ENCODE measurements at regions not wholly inside any gene's neighbourhood (a gene's known extent, or its start where the extent isn't known, plus 50 kb on each side); places are given as distances from the start of the nearest gene placed in this dataset.
A peak's percentile ranks its signal among the peaks of the same experiment; 100 is the strongest.
"Not testable (repeated sequence)": the region's sequence is repeated elsewhere in the genome, so short reads cannot be mapped to it uniquely, and the experiment has no call there.

DNA sequence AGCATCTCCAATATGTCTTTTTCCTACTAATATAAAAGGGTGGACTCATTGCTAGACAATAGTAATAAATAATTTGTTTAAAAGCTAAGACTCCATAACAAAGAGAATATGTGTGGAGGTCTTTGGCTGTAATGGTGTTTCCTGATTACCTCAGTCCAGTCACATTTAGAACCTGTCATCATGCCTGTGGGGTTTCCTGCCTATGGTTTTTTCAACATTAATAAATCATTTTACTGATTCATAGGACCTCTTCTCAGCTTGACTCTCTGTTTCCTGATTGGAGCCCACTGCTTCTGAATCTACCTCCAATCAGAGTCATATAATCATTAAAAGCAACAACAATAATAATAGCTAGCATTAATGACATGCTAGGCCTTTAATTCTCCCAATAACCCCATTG lies 52.4 kb upstream of the GNAI1 start:
- no peak for DNase-seq (ENCODE audit: low spot score)

DNA sequence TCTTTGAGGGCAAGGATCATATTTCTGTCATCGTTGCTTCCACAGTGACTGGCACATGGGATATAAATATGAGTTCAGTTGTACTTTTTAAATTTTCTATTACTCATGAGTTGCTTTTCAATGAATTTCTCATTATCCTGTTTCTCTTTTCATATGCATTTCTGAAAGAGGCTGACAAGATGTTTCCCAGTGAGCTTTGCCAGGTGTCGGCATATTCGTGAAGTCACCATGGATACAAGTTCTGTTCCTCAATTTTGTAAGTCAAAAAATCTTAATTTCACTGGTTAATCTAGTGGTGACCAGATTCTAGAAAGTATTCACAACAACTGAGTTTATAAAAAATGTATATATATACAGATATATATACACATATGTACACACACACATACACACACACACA lies 55.7 kb upstream of the GNAI1 start:
- DNase-seq (ENCODE audit: low spot score): no peak

DNA sequence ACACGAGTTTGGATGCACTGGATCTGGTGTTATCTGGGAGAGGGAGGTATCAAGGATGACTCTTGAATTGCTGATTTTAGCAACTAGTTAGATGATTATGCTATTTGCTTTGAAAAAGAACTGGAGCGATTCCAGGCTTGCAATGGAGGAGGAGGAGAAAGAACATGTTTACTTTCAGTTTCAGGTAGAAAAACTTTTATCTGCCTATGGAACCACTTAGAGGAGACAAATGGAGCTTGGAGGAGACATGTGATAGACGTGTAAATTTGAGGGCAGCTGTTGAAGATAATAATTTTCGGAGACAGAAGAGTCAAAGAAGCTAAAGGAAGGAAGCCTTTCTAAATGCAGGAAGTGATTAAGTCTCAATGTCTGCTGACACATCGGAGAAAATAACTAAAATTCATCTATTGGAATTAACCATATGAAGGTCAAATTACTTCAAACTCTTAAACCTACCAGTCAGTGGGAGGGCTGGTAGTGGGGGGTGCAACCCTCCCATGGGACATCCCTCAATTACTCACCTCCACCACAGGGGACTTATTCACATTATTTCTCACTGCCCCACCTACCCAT lies 56.4 kb upstream of the GNAI1 start:
- no peak for DNase-seq (ENCODE audit: low spot score)

DNA sequence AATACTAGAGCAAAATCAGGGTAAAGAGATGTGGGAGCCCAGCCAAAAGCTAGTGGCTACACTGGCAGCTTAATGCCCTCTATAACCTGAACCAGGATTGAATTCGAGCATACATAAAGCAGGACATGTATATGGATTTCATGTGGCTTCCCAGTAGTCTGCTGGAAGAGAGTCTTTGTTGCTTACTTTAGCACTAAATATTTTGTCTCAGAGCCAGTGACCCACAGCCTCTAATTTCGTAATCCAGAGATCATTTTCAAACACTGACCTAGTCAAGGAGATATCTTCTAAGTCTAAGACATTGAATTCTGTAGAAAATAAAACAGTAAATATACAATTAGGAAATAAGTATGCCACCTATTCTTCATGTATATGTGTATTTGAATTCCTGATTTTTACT lies 64.2 kb upstream of the GNAI1 start:
- no peak for DNase-seq (ENCODE audit: low spot score)

DNA sequence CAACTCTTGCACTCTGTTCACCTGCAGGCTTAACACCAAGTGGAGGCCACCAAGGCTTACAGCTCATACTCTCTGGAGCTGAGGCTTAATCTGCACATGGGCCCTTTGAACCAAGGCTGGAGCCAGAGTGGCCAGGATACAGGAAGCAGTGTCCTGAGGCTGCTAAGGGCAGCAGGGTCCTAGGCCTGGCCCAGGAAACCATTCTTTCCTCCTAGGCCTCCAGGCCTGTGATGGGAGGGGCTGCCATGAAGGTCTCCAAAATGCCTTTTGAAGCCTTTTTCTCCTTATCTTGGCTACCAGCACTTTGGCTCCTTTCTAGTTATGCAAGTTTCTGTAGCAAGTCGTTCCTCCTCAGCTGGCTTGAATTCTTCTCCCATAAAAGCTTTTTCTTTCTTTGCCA lies 68.0 kb upstream of the GNAI1 start:
- no peak for DNase-seq (ENCODE audit: low spot score)

DNA sequence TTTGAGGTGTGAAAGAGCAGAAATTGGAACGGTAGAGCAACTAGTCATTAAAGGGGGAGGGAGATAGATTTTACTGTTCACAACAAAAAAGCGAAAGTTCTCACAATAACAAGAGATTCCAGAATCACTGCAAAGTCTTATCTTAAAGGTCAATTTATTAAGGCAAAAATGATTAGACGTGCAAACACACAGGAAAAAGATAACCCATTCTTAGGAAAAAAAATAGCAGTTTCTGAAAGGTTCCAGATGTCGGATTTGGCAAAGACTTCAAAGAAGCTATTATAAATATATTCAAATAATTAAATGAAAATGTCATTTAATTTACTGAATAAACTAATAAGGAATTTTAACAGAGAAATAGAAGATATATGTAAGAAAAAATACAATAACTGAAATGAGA lies 70.8 kb upstream of the GNAI1 start:
- DNase-seq (ENCODE audit: low spot score): no peak

DNA sequence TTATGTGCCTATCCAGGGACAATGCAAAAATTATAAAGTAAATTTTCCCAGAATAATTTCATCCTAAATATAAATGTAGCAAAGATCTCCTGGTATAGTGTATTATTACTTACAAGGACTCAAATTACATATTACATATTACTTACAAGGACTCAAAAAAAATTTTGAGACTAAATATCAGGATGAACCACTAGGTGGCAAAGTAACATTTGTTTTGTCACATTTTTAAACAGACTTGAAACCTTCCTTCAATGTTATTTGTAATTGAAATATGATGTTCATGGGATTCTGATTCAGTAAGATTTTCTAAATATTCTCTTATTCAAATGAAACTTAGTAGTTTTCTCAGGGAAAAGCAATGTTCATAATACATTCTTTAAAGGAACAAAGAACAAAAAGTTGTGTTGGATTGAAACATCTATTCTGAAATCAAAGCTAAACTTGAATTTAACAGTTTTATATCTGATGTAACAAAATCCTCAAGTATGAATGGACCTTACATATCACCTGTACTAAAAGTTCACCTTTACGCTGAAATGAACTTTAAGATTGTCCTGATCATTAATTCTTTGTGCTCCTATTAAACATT lies 74.3 kb upstream of the GNAI1 start:
- peak; percentile 15 for DNase-seq (ENCODE audit: low spot score)

DNA sequence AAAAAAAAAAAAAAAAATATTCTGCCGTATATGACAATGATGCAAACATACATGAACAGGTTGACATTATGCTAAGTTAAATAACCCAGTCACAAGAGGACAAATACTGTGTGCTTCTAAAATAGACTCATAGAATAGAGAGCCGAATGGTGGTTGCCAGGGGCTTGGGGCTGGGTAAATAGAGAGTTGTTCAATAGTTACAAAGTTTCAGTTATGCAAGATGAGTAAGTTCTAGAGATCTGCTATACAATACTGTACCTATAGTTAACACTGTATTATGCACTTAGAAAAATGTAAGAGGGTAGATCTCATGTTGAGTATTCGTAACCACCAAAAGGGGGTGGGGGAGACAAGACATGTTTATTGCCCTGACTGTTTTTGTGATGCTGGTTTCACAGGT lies 77.1 kb upstream of the GNAI1 start:
- no peak for DNase-seq (ENCODE audit: low spot score)

DNA sequence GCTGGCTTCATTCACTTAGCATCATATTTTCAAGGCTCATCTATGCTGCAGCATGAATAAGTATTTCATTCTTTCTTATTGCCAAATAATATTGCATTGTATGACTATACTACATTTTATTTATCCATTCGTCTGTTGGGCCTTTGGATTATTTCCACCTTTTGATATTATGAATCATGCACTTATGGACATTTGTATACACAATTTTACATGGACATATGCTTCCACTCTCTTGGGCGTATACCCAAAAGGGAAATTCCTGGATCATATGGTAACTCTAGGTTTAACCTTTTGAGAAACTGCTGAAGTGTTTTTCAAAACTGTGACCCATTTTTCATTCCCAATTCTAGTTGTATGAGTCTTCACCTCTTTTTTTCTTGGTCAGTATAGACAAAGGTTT lies 80.3 kb upstream of the GNAI1 start:
- no peak for DNase-seq (ENCODE audit: low spot score)

DNA sequence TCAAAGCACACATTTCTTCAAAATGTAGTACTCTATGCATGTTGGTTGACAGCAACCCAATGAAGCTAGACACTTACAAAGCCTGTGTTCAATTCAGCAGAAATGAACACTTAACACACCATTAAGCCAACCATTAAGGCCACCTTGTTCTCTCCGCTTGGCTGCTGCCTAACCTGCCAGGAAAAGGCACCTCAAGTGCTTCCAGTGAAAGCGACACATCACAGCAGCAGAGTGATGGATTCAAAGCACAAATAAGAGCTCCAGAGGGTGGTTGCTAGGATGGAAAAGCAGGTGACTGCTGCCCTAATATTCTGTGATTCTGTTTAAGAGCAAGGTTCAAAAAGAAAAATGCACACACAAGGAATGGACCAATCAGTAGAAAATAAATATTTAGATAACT lies 81.5 kb upstream of the GNAI1 start:
- DNase-seq (ENCODE audit: low spot score): no peak

DNA sequence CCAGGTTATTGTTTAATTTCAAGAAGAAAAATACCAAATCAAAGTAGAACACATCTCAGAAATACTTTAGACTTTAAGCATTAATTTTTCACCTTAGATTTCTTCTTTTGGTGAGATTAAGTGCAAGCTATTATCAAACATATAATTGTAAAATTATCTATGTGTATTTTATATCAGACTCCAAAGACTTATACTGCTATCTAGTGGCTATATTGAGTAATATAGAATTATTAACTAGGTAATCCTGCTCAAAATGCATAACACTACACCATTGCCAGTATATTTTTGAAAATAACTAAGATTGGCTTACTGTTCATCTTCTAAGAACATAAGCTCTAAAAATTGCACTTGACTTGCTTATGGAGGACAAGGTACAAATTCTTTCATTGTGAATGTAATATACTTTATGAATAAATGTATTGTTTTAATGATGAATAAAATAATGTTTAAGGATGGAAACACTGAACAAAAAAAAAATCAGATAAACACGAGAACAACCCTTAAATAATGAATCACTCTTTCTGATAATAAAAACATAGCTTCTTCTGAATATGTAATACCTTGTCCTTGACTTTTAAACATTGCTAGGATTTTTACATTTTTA lies 86.7 kb upstream of the GNAI1 start:
- DNase-seq (ENCODE audit: low spot score): no peak

DNA sequence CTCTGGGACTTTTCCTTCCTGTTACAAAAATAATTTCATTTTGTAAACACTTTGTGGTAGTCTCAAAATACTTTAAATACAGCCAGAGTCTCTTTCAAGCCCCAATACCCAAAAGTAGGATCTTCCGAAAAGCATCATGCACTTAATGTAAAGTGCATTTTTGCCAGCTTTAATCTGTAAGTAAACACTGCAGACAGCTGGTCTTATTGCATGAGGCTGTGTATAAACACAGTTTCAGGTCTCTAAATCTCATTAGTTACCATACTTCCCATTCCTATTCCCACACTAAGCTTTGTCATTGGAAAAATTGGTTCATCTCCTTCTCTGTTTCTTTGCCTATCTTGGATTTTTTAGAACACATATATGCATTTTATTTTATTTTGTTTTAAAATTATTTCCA lies 87.6 kb upstream of the GNAI1 start:
- no peak for DNase-seq (ENCODE audit: low spot score)

DNA sequence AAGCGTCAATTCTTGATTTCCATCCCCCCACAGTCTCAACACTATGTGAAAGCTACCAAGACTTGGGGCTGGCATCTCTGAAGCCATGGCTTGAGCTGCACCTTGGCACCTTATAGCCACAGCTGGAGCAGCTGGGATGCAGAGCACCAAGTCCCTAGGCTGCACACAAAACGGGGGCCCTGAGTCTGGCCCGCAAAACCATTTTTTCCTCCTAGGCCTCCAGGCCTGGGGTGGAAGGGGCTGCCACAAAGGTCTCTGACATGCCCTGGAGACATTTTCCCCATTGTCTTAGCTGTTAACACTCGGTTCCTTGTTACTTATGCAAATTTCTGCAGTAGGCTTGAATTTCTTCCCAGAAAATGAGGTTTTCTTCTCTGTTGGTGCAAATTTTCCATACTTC lies 89.8 kb upstream of the GNAI1 start:
- no peak for DNase-seq (ENCODE audit: low spot score)

DNA sequence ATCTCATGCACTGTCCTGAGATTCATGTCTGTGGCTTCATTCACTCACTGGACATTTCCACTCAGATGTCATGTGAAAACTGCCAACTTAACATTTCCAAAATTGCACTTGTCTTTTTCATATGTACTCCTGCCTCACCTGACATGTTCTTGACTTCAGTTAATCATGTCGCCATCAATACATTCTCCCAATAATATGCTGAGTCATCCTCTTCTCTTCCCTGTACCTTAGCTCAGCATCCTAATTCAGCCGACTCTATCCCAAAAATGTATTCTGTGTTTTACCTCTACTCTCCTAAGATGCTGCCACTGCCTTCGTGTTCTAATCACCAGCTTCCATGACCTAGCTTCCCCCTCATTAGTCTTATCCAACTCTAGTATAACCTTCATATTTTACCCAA lies 93.9 kb upstream of the GNAI1 start:
- DNase-seq (ENCODE audit: low spot score): no peak

DNA sequence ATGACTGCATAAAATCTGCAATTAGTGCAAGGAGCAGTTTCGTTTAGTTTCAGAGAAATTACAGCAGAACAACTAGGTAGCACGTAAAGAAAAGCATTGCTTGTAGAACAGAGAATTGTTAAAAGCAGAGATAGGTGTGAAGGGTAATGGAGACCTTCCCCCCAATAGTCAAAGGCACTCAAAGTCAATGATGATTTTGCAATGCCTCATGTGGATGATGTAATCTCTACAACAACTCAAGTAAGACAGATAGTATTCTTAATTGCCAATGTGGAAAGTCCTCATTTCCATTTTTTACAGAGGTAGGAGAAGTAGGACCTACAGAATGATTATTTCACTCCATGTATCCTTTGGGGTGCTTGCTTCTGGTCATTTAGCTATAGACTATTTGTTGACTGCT lies 94.3 kb upstream of the GNAI1 start:
- DNase-seq (ENCODE audit: low spot score): no peak

DNA sequence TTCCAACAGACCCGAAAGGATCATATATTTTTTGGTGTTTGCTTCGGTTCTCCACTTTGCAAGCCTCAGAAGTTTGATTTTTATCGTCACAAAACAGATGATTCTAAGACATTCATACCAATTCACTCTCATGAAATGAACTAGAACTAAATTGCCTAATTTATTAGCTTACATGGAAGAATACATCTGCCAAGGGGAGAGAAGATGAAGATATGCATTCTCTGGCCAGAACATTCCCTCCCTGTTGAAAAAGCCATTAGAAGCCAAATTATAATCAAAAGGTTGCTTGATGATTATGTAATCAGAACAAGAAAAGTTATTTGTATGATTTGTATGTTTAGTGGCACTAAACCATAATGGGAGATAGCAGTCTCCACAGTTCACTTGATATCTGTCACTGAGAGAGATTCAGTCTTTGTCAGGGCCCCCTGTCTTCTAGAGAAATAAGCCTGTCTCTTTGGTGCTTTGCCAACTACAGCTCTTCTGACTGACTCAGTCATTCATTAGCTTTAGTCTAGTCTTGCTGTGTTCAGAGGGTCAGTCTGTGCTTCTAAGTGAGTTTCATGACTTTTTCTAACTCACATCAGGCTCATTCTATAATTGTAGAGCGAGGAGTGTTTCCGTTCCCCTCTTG lies 95.3 kb upstream of the GNAI1 start:
- no peak for DNase-seq (ENCODE audit: low spot score)

DNA sequence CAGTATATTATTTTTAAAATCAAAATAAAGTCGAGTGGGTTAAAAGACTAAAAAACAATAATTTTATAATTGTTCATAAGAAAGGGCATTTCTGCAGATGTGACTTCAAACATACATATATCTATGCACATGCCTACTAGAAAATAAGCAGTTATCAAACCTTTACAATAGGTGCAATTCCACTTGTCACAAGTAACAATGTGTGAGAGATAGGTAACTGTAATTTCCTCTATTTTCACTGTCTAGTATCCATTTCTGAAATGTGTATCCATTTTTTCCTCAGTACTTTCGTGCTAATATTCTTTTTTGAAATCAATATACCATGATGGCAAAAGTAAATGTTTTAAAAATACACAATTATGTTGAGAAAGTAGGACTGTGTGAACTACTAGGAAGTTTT lies 96.9 kb upstream of the GNAI1 start:
- no peak for DNase-seq (ENCODE audit: low spot score)

DNA sequence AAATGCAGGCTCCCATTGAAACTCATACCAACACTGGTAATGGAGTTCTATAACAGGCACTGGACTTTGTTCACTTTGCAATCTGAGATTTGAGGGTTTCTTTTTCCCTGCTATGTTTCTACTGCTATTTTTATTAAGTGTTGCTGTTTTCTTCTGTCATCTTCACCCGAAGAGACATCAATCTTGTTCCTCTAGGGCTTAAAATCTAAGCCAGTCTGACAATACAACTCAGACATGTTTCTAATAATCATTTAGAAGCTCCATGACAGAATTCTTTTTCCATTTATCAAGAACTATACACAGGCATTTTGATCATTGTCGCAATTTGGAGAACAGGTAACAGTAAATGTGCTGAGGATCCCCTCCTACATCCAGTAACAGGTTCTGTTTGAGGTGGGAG lies 98.5 kb upstream of the GNAI1 start:
- DNase-seq (ENCODE audit: low spot score): no peak

DNA sequence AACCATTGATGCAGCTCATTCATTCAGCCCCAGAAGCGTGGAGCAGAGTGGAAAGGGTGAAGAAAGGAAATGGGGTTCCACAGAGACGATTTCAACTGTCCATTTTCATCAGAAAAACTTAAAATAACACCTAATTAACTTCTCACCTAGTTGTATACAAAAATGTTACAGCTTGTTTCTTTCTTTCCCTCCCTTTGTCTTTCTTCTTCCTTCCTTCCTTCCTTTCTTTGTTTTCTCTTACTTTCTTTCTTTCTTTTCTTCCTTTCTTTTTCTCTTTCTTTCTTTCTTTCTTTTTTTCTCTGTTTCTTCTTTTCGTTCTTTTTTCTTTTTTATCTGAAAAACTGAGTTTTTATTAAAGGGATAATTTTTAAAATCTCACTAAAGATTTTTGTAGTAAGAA lies 105.9 kb upstream of the GNAI1 start:
- no peak for DNase-seq (ENCODE audit: low spot score)

DNA sequence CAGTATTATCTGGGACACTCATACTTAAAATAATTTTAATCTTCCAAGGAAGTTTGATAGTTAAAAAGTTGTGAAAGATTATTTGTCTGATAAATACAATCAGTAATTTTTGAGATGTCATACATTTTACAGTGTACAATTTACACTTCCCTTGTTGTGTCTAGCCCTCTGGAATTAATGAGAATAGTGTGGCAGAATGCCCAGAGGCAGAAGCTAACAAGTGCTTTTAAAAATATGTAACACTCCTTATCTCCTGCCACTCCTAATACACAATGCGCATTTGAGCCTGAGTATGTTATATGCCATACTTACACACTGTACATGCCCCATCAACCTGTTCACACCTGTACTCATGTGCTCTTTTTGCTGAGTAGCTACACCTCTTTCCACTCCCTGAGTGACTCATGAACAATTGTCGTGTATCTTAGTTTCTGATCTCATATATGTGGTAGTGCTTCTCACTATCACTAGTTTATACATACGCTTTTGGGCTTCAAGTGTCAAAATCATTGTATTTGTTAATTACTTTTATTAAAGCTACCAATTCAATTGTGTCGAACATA lies 106.9 kb upstream of the GNAI1 start:
- DNase-seq (ENCODE audit: low spot score): no peak

DNA sequence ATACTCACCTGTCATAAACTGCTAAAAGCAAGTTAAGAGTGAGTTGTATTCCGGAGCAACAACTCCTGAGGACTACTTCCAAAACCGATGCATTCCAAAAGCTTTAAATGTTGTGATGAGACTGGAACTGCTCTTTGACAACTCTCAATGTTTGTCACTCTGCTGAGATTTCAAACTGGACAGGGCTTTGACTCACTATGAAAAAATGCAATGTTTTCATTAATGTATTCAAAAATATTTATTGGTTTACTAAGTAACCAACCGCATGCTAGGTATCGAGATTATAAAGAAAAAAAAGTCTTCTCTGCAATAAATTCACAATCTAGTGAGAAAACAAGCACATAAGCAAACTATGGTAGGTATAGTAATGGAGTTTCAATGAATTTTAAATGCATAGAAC lies 107.9 kb upstream of the GNAI1 start:
- DNase-seq (ENCODE audit: low spot score): no peak

DNA sequence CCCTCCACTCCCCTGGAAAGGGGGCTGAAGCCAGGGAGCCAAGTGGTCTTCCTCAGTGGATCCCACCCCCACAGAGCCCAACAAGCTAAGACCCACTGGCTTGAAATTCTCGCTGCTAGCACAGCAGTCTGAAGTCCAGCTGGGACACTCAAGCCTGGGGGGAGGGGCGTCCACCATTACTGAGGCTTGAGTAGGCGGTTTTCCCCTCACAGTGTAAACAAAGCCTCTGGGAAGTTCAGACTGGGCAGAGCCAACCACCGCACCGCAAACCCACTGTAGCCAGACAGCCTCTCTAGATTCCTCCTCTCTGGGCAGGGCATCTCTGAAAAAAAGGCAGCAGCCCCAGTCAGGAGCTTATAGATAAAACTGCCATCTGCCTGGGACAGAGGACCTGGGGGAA lies 114.4 kb upstream of the GNAI1 start:
- DNase-seq (ENCODE audit: low spot score): not testable (repeated sequence)

DNA sequence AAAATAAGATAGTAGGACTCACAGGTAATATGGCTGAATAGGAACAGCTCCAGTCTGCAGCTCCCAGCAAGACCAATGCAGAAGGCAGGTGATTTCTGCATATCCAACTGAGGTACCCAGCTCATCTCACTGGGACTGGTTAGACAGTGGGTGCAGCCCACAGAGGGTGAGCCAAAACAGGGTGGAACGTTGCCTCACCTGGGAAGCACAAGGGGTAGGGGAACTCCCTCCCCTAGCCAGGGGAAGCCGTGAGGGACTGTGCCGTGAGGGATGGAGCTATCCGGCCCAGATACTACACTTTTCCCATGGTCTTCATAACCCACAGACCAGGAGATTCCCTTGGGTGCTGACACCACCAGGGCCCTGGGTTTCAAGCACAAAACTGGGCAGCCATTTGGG lies 114.8 kb upstream of the GNAI1 start:
- not testable (repeated sequence) for DNase-seq (ENCODE audit: low spot score)

Data from activated CD4-positive, alpha-beta T cell treated with anti-CD3 and anti-CD28 coated beads, Interleukin-2, Interleukin-4, amounts not matched to agents 100 ng/mL and 50 ng/mL, durations not matched to agents 16 hours and 8 hours (primary cell).